ENCODE measurements at regions not wholly inside any gene's neighbourhood (a gene's known extent, or its start where the extent isn't known, plus 50 kb on each side); places are given as distances from the start of the nearest gene placed in this dataset.

DNA sequence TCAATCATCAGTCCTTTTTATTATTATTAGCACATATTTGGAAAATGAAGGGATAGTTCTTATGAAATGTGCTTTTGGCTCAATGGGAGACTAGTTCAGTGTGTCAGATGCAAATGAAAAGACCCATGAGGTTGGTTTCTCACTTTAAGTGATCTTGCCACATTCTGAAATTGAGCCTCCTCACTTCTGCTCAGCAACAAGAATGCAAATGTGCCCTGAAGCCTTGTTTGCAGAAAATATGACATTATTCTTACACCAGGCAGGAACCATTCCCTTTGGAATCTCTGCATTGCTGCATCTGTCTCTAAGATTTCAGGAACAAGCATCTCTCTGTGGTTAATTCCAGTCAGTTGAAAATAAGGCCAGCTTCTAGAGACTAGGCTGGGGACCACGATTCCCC is 186.1 kb upstream of the PLPP4 start:
- TF ChIP-seq, protein P1, sequence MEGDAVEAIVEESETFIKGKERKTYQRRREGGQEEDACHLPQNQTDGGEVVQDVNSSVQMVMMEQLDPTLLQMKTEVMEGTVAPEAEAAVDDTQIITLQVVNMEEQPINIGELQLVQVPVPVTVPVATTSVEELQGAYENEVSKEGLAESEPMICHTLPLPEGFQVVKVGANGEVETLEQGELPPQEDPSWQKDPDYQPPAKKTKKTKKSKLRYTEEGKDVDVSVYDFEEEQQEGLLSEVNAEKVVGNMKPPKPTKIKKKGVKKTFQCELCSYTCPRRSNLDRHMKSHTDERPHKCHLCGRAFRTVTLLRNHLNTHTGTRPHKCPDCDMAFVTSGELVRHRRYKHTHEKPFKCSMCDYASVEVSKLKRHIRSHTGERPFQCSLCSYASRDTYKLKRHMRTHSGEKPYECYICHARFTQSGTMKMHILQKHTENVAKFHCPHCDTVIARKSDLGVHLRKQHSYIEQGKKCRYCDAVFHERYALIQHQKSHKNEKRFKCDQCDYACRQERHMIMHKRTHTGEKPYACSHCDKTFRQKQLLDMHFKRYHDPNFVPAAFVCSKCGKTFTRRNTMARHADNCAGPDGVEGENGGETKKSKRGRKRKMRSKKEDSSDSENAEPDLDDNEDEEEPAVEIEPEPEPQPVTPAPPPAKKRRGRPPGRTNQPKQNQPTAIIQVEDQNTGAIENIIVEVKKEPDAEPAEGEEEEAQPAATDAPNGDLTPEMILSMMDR (IDR thresholded peaks at IDR 0.05): no peak
- TF ChIP-seq POLR2AphosphoS5 (IDR thresholded peaks at IDR 0.05; ENCODE audit: low read depth, low read length): no peak
- TF ChIP-seq, protein P2, sequence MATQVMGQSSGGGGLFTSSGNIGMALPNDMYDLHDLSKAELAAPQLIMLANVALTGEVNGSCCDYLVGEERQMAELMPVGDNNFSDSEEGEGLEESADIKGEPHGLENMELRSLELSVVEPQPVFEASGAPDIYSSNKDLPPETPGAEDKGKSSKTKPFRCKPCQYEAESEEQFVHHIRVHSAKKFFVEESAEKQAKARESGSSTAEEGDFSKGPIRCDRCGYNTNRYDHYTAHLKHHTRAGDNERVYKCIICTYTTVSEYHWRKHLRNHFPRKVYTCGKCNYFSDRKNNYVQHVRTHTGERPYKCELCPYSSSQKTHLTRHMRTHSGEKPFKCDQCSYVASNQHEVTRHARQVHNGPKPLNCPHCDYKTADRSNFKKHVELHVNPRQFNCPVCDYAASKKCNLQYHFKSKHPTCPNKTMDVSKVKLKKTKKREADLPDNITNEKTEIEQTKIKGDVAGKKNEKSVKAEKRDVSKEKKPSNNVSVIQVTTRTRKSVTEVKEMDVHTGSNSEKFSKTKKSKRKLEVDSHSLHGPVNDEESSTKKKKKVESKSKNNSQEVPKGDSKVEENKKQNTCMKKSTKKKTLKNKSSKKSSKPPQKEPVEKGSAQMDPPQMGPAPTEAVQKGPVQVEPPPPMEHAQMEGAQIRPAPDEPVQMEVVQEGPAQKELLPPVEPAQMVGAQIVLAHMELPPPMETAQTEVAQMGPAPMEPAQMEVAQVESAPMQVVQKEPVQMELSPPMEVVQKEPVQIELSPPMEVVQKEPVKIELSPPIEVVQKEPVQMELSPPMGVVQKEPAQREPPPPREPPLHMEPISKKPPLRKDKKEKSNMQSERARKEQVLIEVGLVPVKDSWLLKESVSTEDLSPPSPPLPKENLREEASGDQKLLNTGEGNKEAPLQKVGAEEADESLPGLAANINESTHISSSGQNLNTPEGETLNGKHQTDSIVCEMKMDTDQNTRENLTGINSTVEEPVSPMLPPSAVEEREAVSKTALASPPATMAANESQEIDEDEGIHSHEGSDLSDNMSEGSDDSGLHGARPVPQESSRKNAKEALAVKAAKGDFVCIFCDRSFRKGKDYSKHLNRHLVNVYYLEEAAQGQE (IDR thresholded peaks at IDR 0.05; ENCODE audit: low read depth, low read length): no peak
- no peak for TF ChIP-seq GABPA (IDR thresholded peaks at IDR 0.05; ENCODE audit: low read depth)
- no peak for TF ChIP-seq RXRA (IDR thresholded peaks at IDR 0.05; ENCODE audit: borderline replicate concordance, low read depth)
- TF ChIP-seq EP300 (IDR thresholded peaks at IDR 0.05; ENCODE audit: borderline replicate concordance in 1 of 2, low read depth in 1 of 2, low read length in 1 of 2): no peak
